HepG2 (cell line): ENCODE measurements at regions not wholly inside any gene's neighbourhood (a gene's known extent, or its start where the extent isn't known, plus 50 kb on each side); places are given as distances from the start of the nearest gene placed in this dataset.

ENCODE experiments used
- ATAC-seq: fragments of 200-7000 bp; cut with Tn5 transposase; 3 replicates; pipeline ENCODE4 v1.9.1; 2020; ENCODE audit warnings: mild to moderate bottlenecking, moderate library complexity
- BruUV-seq: library from RNA; stranded (reverse); fragments of 400-500 nt; replicated peaks from 2 replicates; lab custom pipeline; 2021; lab: Mats Ljungman, UMichigan
- CTCF ChIA-PET: fragments of 300-600 bp; formaldehyde crosslinking; extraction: SDS; loops from one replicate; lab custom pipeline; 2021; ENCODE audit warnings: low total read pairs, inconsistent platforms, low intra/inter-chr PET ratio; lab: Yijun Ruan, JAX
- POLR2A ChIA-PET: fragments of 350-600 bp; sonication (Branson Sonifier 250); formaldehyde crosslinking; loops from one replicate; lab custom pipeline; 2020; ENCODE audit warnings: antibody characterized with exemption, inconsistent platforms; lab: Yijun Ruan, JAX
- DNase-seq: peaks from one replicate; pipeline ENCODE4 v3.0.0-alpha.2; 2015; ENCODE audit warnings: low spot score
- FAIRE-seq: peaks from 3 replicates; lab custom pipeline; 2011; peaks lifted over from hg19 to GRCh38; lab: Jason Lieb, UNC
- H2AFZ ChIP-seq: one replicate; pipeline ENCODE4 v1.6.1; 2011; ENCODE audit warnings: low read length, inconsistent platforms
- H3K27ac ChIP-seq: fragments of 300-600 bp; 3 replicates; pipeline ENCODE4 v1.8.0; 2011; ENCODE audit warnings: mixed run types, mild to moderate bottlenecking, mixed read lengths, low read length, inconsistent platforms; ENCODE audit not compliant: insufficient read depth; ENCODE audit errors: extremely low read length
- H3K27me3 ChIP-seq, 2 experiments: fragments of 200-600 bp in 1 of 2; 2 replicates in 1 of 2; 3 replicates in 1 of 2; pipeline versions ENCODE4 v1.6.0 to v1.8.0; 2011; ENCODE audit warnings: low read length in 2 of 2, mild to moderate bottlenecking in 2 of 2, moderate library complexity in 2 of 2, inconsistent platforms in 1 of 2; ENCODE audit not compliant: insufficient read depth in 2 of 2, control insufficient read depth in 1 of 2
- H3K36me3 ChIP-seq, 2 experiments: fragments of 200-600 bp in 1 of 2; replicated peaks in 1 of 2; 2 replicates in 1 of 2; 3 replicates in 1 of 2; pipeline versions ENCODE4 v1.5.1 to v1.8.0; 2011; ENCODE audit warnings: low read length in 2 of 2, inconsistent platforms in 1 of 2; ENCODE audit not compliant: insufficient read depth in 2 of 2, control insufficient read depth in 1 of 2
- H3K4me1 ChIP-seq: 2 replicates; pipeline ENCODE4 v1.5.1; 2012; ENCODE audit warnings: low read length, inconsistent platforms; ENCODE audit not compliant: insufficient read depth
- H3K4me2 ChIP-seq: 2 replicates; pipeline ENCODE4 v1.6.0; 2011; ENCODE audit warnings: low read depth, low read length, inconsistent platforms
- H3K4me3 ChIP-seq, 3 experiments: fragments of 200-600 bp in 1 of 3; sonication (generic), shearing (Covaris generic) in 1 of 3; replicated peaks in 1 of 3; 2 replicates each; pipeline ENCODE4 v1.5.1; 2011 to 2016; ENCODE audit warnings: low read length in 3 of 3, inconsistent platforms in 2 of 3, low read depth in 2 of 3, mild to moderate bottlenecking in 2 of 3, control low read depth in 1 of 3, mixed read lengths in 1 of 3; ENCODE audit not compliant: insufficient read depth in 1 of 3
- H3K79me2 ChIP-seq: one replicate; pipeline ENCODE4 v1.6.1; 2011; ENCODE audit warnings: low read length, inconsistent platforms; ENCODE audit not compliant: insufficient read depth
- H3K9ac ChIP-seq: 2 replicates; pipeline ENCODE4 v1.6.0; 2011; ENCODE audit warnings: mild to moderate bottlenecking, low read depth, low read length, inconsistent platforms; ENCODE audit not compliant: insufficient read depth
- H3K9me3 ChIP-seq: 2 replicates; pipeline ENCODE4 v1.5.1; 2012; ENCODE audit warnings: mild to moderate bottlenecking, low read length
- H4K20me1 ChIP-seq: 2 replicates; pipeline ENCODE4 v1.6.0; 2011; ENCODE audit warnings: inconsistent platforms, mild to moderate bottlenecking, low read length, moderate library complexity; ENCODE audit not compliant: insufficient read depth
- CCDC6 ChIP-seq: sonication (generic); formaldehyde crosslinking; IDR thresholded peaks from 2 replicates; pipeline ENCODE4 v1.8.1; 2022; ENCODE audit warnings: mild to moderate bottlenecking, missing genetic modification reagents, moderate library complexity
- CHD2 ChIP-seq: IDR thresholded peaks from 2 replicates; pipeline ENCODE4 v1.6.1; 2011; ENCODE audit warnings: low read depth, low read length, improper control_type of control experiment
- FOXC1 ChIP-seq: sonication (generic); formaldehyde crosslinking; IDR thresholded peaks from 2 replicates; pipeline ENCODE4 v1.8.0; 2022; ENCODE audit warnings: mild to moderate bottlenecking, missing genetic modification reagents, borderline replicate concordance
- KDM6A ChIP-seq: IDR thresholded peaks from 2 replicates; pipeline ENCODE4 v1.6.1; 2016; ENCODE audit warnings: low read depth
- NCOA1 ChIP-seq: sonication (generic); formaldehyde crosslinking; IDR thresholded peaks from 2 replicates; pipeline ENCODE4 v1.9.0; 2021; ENCODE audit warnings: missing genetic modification reagents
- SP1 ChIP-seq, 2 experiments: fragments of 450-650 bp in 1 of 2; sonication (generic) in 1 of 2; formaldehyde crosslinking in 1 of 2; IDR thresholded peaks; 2 replicates each; pipeline versions ENCODE4 v1.4.0 to v1.6.1; 2016 to 2020; ENCODE audit warnings: missing genetic modification reagents in 1 of 2
- TBX3 ChIP-seq: fragments of 450-650 bp; IDR thresholded peaks from 2 replicates; pipeline ENCODE4 v1.6.1; 2017; ENCODE audit warnings: antibody characterized with exemption, mild to moderate bottlenecking, inconsistent platforms, borderline replicate concordance
- ZBTB38 ChIP-seq: sonication (generic); formaldehyde crosslinking; IDR thresholded peaks from 2 replicates; pipeline ENCODE4 v1.5.1; 2020; ENCODE audit warnings: mild to moderate bottlenecking, missing genetic modification reagents
- ZNF136 ChIP-seq: sonication (generic); formaldehyde crosslinking; IDR thresholded peaks from 2 replicates; pipeline ENCODE4 v1.8.1; 2022; ENCODE audit warnings: low read depth, mild to moderate bottlenecking, moderate library complexity, missing genetic modification reagents
- ZNF44 ChIP-seq: sonication (generic); formaldehyde crosslinking; IDR thresholded peaks from 2 replicates; pipeline ENCODE4 v1.5.1; 2020; ENCODE audit warnings: mild to moderate bottlenecking, missing genetic modification reagents
- ZNF552 ChIP-seq: sonication (generic); formaldehyde crosslinking; IDR thresholded peaks from 2 replicates; pipeline ENCODE4 v1.9.0; 2022; ENCODE audit warnings: missing genetic modification reagents, mild to moderate bottlenecking, borderline replicate concordance
- ZNF660 ChIP-seq: sonication (generic); formaldehyde crosslinking; IDR thresholded peaks from 2 replicates; pipeline ENCODE4 v1.5.1; 2020; ENCODE audit warnings: mild to moderate bottlenecking, low read depth, missing genetic modification reagents, borderline replicate concordance
- ZNF749 ChIP-seq: sonication (generic); formaldehyde crosslinking; IDR thresholded peaks from 2 replicates; pipeline ENCODE4 v1.8.0; 2022; ENCODE audit warnings: mild to moderate bottlenecking, missing genetic modification reagents, moderate library complexity, borderline replicate concordance
- WGBS: methylation state at CpG from one replicate; pipeline ENCODE4 v1.1.6; 2017; ENCODE audit warnings: low lambda C conversion rate; 5-methylcytosine and 5-hydroxymethylcytosine counted together
- in situ Hi-C: cut with HindIII; loops from 2 replicates; pipeline ENCODE4 v1.10.0; 2017; ENCODE audit warnings: low pct_unique_long_range_greater_than_20kb; ENCODE audit not compliant: extremely low pct_ligation_motif_present
- intact Hi-C: fragments of 100-400 bp; cut with micrococcal nuclease; formaldehyde crosslinking; loops from one replicate; pipeline ENCODE4 v1.10.0; 2022; ENCODE audit not compliant: unreplicated experiment
- TF ChIP-seq, protein P1 (sequence below): sonication (generic); formaldehyde crosslinking; IDR thresholded peaks from 2 replicates; pipeline ENCODE4 v1.5.0; 2020; ENCODE audit warnings: missing genetic modification reagents, mild to moderate bottlenecking, borderline replicate concordance
- TF ChIP-seq, protein P2 (sequence below): sonication (generic); formaldehyde crosslinking; IDR thresholded peaks from 2 replicates; pipeline ENCODE4 v1.5.1; 2020; ENCODE audit warnings: missing genetic modification reagents, mild to moderate bottlenecking, borderline replicate concordance
- TF ChIP-seq, protein P3 (sequence below): sonication (generic); formaldehyde crosslinking; IDR thresholded peaks from 2 replicates; pipeline ENCODE4 v1.4.0; 2020; ENCODE audit warnings: low read depth, missing genetic modification reagents

DNA sequence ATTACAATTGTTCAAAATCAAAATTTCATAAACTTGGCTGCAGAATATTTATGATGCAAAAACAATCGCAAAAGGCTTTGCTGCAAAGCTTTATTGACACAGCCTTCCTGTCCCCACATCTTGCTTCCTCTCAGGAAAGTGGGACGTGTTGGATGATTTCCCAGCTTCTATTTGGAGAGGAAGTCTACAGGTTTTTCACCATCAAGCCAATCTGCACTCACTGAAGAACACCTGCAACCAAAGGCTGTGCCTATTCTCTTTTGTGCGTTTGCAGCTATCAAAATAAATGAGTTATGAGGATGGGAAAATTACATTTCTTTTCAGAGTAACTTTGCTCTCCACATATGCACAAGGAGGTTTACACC lies 214.4 kb downstream of the PLK2 start:
- POLR2A ChIA-PET = no interaction called here

More for the DNA sequence above, 214.4 kb downstream of the PLK2 start:
- Histone ChIP-seq H4K20me1 (no peaks in the 10 kb centered on the region), H3K4me2 (no peak overlapping the region), H3K79me2 (no peaks in the 10 kb centered on the region)
- no peak for ATAC-seq
- CTCF ChIA-PET = no interaction called here
- WGBS = 0% methylated on average over 3 of the region's 3 CpGs
- TF ChIP-seq, protein P1, sequence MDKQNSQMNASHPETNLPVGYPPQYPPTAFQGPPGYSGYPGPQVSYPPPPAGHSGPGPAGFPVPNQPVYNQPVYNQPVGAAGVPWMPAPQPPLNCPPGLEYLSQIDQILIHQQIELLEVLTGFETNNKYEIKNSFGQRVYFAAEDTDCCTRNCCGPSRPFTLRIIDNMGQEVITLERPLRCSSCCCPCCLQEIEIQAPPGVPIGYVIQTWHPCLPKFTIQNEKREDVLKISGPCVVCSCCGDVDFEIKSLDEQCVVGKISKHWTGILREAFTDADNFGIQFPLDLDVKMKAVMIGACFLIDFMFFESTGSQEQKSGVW (CRISPR knock-in tag) = no peak
- no peak for TF ChIP-seq TBX3
- TF ChIP-seq ZNF552 (CRISPR knock-in tag) = no peak
- TF ChIP-seq, protein P2, sequence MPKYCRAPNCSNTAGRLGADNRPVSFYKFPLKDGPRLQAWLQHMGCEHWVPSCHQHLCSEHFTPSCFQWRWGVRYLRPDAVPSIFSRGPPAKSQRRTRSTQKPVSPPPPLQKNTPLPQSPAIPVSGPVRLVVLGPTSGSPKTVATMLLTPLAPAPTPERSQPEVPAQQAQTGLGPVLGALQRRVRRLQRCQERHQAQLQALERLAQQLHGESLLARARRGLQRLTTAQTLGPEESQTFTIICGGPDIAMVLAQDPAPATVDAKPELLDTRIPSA (CRISPR knock-in tag) = no peak
- TF ChIP-seq NCOA1 (CRISPR knock-in tag) = no peak
- no peak for TF ChIP-seq CHD2
- TF ChIP-seq KDM6A (CRISPR knock-in tag) = no peak
- TF ChIP-seq ZBTB38 (CRISPR knock-in tag) = no peak
- no peak for TF ChIP-seq ZNF749 (CRISPR knock-in tag)
- TF ChIP-seq ZNF660 (CRISPR knock-in tag) = no peak
- TF ChIP-seq, protein P3, sequence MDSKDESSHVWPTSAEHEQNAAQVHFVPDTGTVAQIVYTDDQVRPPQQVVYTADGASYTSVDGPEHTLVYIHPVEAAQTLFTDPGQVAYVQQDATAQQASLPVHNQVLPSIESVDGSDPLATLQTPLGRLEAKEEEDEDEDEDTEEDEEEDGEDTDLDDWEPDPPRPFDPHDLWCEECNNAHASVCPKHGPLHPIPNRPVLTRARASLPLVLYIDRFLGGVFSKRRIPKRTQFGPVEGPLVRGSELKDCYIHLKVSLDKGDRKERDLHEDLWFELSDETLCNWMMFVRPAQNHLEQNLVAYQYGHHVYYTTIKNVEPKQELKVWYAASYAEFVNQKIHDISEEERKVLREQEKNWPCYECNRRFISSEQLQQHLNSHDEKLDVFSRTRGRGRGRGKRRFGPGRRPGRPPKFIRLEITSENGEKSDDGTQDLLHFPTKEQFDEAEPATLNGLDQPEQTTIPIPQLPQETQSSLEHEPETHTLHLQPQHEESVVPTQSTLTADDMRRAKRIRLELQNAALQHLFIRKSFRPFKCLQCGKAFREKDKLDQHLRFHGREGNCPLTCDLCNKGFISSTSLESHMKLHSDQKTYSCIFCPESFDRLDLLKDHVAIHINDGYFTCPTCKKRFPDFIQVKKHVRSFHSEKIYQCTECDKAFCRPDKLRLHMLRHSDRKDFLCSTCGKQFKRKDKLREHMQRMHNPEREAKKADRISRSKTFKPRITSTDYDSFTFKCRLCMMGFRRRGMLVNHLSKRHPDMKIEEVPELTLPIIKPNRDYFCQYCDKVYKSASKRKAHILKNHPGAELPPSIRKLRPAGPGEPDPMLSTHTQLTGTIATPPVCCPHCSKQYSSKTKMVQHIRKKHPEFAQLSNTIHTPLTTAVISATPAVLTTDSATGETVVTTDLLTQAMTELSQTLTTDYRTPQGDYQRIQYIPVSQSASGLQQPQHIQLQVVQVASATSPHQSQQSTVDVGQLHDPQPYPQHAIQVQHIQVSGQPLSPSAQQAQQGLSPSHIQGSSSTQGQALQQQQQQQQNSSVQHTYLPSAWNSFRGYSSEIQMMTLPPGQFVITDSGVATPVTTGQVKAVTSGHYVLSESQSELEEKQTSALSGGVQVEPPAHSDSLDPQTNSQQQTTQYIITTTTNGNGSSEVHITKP (CRISPR knock-in tag) = no peak
- TF ChIP-seq SP1 (IDR thresholded peaks at IDR 0.05) = no peak
- TF ChIP-seq SP1 (CRISPR knock-in tag; IDR thresholded peaks at IDR 0.05) = no peak
- no peak for TF ChIP-seq ZNF44 (CRISPR knock-in tag)
- TF ChIP-seq FOXC1 = no peak
- TF ChIP-seq CCDC6 = no peak
- no peak for TF ChIP-seq ZNF136 (CRISPR knock-in tag)
- TF ChIP-seq, all 625 proteins: peak for 0
- FAIRE-seq (no peak), DNase-seq (no peak)
- no peaks in the 10 kb centered on the region for H3K27me3 ChIP-seq
- no peak overlapping the region for H2AFZ ChIP-seq
- no TSS peak for BruUV-seq
- no peaks in the 10 kb centered on the region for H3K9me3 ChIP-seq
- H3K4me1 ChIP-seq = no peaks in the 10 kb centered on the region
- no peak overlapping the region for H3K9ac ChIP-seq
- H3K27ac ChIP-seq = no peak overlapping the region
- in situ Hi-C loops (no loop called here), intact Hi-C loops (no loop called here)
- H3K4me3 ChIP-seq = no peak overlapping the region
- H3K36me3 ChIP-seq = no peaks in the 10 kb centered on the region
